Panc1 (cell line): ENCODE measurements at regions not wholly inside any gene's neighbourhood (a gene's known extent, or its start where the extent isn't known, plus 50 kb on each side); places are given as distances from the start of the nearest gene placed in this dataset.

ENCODE experiments used
- ATAC-seq: fragments of 200-7000 bp; cut with Tn5 transposase; 2 replicates; pipeline ENCODE4 v1.9.1; 2020; ENCODE audit warnings: mild to moderate bottlenecking, moderate library complexity
- BruUV-seq: library from RNA; stranded (reverse); fragments of 400-500 nt; replicated peaks from 2 replicates; lab custom pipeline; 2021; lab: Mats Ljungman, UMichigan
- CTCF ChIA-PET: fragments of 300-600 bp; sonication (Branson Sonifier 250); formaldehyde crosslinking; loops from one replicate; lab custom pipeline; 2022; ENCODE audit warnings: antibody characterized with exemption; lab: Charles Lee
- POLR2A ChIA-PET: fragments of 300-600 bp; sonication (Branson Sonifier 250); formaldehyde crosslinking; loops from one replicate; lab custom pipeline; 2022; ENCODE audit warnings: antibody characterized with exemption; lab: Charles Lee
- DNase-seq: peaks from one replicate; pipeline ENCODE4 v3.0.0-alpha.2; 2010; ENCODE audit warnings: low read depth, low spot score
- H3K27ac ChIP-seq: 2 replicates; pipeline ENCODE4 v1.5.1; 2011; ENCODE audit warnings: mild to moderate bottlenecking, low read length, inconsistent platforms
- H3K27me3 ChIP-seq: fragments of 200-500 bp; sonication (Bioruptor generic); 2 replicates; pipeline ENCODE4 v1.6.0; 2014; ENCODE audit warnings: low read length, inconsistent platforms; ENCODE audit not compliant: control insufficient read depth, insufficient read depth
- H3K36me3 ChIP-seq: fragments of 200-500 bp; sonication (Bioruptor generic); 2 replicates; pipeline ENCODE4 v1.5.1; 2014; ENCODE audit warnings: inconsistent platforms, mild to moderate bottlenecking, low read length, moderate library complexity; ENCODE audit not compliant: control insufficient read depth, insufficient read depth
- H3K4me1 ChIP-seq: 2 replicates; pipeline ENCODE4 v1.5.1; 2011; ENCODE audit warnings: inconsistent platforms, mild to moderate bottlenecking, low read length, moderate library complexity; ENCODE audit not compliant: control insufficient read depth, insufficient read depth
- H3K4me3 ChIP-seq, 2 experiments: 2 replicates each; pipeline ENCODE4 v1.5.1; 2011 to 2012; ENCODE audit warnings: low read depth in 2 of 2, low read length in 2 of 2, mild to moderate bottlenecking in 2 of 2, inconsistent platforms in 1 of 2, moderate library complexity in 1 of 2
- H3K9me3 ChIP-seq: fragments of 200-500 bp; sonication (Bioruptor generic); 2 replicates; pipeline ENCODE4 v1.5.1; 2014; ENCODE audit warnings: low read depth, mild to moderate bottlenecking, inconsistent platforms, low read length, moderate library complexity; ENCODE audit not compliant: control insufficient read depth, insufficient read depth
- POLR2AphosphoS5 ChIP-seq: IDR thresholded peaks from 2 replicates; pipeline ENCODE4 v1.6.1; 2012; ENCODE audit warnings: mild to moderate bottlenecking, low read depth, low read length, moderate library complexity
- SIN3A ChIP-seq: IDR thresholded peaks from 2 replicates; pipeline ENCODE4 v1.6.1; 2012; ENCODE audit warnings: low read depth, mild to moderate bottlenecking, low read length, moderate library complexity, borderline replicate concordance; ENCODE audit not compliant: insufficient read depth
- TCF7L2 ChIP-seq: IDR thresholded peaks from 2 replicates; pipeline ENCODE4 v1.6.1; 2011; ENCODE audit warnings: mild to moderate bottlenecking, low read depth, low read length, inconsistent platforms
- in situ Hi-C: cut with HindIII; loops from 2 replicates; pipeline ENCODE4 v1.10.0; 2016; ENCODE audit warnings: low sequenced_read_pairs, low pct_unique_long_range_greater_than_20kb
- intact Hi-C: fragments of 100-400 bp; cut with micrococcal nuclease; formaldehyde crosslinking; loops from one replicate; pipeline ENCODE4 v1.10.0; 2022; ENCODE audit not compliant: unreplicated experiment
- TF ChIP-seq, protein P1 (sequence below), 2 experiments: IDR thresholded peaks; 2 replicates each; pipeline ENCODE4 v1.6.1; 2011 to 2012; ENCODE audit warnings: low read depth in 2 of 2, control low read depth in 1 of 2, low read length in 1 of 2, mild to moderate bottlenecking in 1 of 2, moderate library complexity in 1 of 2; ENCODE audit not compliant: insufficient read depth in 1 of 2
- TF ChIP-seq, protein P2 (sequence below): fragments of 450-650 bp; IDR thresholded peaks from 2 replicates; pipeline ENCODE4 v1.5.1; 2017; ENCODE audit warnings: mild to moderate bottlenecking

DNA sequence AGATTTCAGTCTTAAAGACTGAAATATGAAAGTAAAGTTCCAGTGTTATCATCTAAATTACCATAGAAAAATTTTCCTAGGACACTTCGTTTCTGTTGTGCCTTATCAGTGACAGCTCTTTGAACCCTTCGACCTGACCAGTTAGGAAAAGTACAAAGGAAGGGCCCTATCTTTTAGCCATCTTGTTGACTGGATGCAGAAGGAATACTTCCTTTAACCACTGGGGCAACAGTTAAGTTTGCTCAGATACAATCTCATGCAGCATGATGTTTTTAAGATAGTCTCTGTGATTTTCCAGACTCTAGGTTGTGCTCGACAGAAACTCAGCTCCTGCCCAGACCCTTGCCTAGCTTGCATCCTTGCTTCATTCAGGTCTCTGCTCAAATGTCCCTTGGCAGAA is 210.5 kb upstream of the RPS6KA3 start:
- ChIA-PET CTCF (no interaction called here), POLR2A (no interaction called here)
- Histone ChIP-seq H3K27me3 (no peaks in the 10 kb centered on the region), H3K27ac (no peak overlapping the region), H3K4me1 (no peaks in the 10 kb centered on the region), H3K36me3 (no peaks in the 10 kb centered on the region), H3K4me3 (no peak overlapping the region), H3K9me3 (no peaks in the 10 kb centered on the region)
- in situ Hi-C loops = no loop called here
- intact Hi-C loops = no loop called here
- BruUV-seq = no TSS peak
- TF ChIP-seq, protein P1, sequence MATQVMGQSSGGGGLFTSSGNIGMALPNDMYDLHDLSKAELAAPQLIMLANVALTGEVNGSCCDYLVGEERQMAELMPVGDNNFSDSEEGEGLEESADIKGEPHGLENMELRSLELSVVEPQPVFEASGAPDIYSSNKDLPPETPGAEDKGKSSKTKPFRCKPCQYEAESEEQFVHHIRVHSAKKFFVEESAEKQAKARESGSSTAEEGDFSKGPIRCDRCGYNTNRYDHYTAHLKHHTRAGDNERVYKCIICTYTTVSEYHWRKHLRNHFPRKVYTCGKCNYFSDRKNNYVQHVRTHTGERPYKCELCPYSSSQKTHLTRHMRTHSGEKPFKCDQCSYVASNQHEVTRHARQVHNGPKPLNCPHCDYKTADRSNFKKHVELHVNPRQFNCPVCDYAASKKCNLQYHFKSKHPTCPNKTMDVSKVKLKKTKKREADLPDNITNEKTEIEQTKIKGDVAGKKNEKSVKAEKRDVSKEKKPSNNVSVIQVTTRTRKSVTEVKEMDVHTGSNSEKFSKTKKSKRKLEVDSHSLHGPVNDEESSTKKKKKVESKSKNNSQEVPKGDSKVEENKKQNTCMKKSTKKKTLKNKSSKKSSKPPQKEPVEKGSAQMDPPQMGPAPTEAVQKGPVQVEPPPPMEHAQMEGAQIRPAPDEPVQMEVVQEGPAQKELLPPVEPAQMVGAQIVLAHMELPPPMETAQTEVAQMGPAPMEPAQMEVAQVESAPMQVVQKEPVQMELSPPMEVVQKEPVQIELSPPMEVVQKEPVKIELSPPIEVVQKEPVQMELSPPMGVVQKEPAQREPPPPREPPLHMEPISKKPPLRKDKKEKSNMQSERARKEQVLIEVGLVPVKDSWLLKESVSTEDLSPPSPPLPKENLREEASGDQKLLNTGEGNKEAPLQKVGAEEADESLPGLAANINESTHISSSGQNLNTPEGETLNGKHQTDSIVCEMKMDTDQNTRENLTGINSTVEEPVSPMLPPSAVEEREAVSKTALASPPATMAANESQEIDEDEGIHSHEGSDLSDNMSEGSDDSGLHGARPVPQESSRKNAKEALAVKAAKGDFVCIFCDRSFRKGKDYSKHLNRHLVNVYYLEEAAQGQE (IDR thresholded peaks at IDR 0.05; ENCODE audit: insufficient read depth in 1 of 2, low read depth in 2 of 2, low read length in 1 of 2) = no peak
- no peak for TF ChIP-seq SIN3A
- TF ChIP-seq, protein P2, sequence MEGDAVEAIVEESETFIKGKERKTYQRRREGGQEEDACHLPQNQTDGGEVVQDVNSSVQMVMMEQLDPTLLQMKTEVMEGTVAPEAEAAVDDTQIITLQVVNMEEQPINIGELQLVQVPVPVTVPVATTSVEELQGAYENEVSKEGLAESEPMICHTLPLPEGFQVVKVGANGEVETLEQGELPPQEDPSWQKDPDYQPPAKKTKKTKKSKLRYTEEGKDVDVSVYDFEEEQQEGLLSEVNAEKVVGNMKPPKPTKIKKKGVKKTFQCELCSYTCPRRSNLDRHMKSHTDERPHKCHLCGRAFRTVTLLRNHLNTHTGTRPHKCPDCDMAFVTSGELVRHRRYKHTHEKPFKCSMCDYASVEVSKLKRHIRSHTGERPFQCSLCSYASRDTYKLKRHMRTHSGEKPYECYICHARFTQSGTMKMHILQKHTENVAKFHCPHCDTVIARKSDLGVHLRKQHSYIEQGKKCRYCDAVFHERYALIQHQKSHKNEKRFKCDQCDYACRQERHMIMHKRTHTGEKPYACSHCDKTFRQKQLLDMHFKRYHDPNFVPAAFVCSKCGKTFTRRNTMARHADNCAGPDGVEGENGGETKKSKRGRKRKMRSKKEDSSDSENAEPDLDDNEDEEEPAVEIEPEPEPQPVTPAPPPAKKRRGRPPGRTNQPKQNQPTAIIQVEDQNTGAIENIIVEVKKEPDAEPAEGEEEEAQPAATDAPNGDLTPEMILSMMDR = no peak
- no peak for TF ChIP-seq POLR2AphosphoS5
- no peak for TF ChIP-seq TCF7L2
- DNase-seq = no peak
- ATAC-seq = no peak

DNA sequence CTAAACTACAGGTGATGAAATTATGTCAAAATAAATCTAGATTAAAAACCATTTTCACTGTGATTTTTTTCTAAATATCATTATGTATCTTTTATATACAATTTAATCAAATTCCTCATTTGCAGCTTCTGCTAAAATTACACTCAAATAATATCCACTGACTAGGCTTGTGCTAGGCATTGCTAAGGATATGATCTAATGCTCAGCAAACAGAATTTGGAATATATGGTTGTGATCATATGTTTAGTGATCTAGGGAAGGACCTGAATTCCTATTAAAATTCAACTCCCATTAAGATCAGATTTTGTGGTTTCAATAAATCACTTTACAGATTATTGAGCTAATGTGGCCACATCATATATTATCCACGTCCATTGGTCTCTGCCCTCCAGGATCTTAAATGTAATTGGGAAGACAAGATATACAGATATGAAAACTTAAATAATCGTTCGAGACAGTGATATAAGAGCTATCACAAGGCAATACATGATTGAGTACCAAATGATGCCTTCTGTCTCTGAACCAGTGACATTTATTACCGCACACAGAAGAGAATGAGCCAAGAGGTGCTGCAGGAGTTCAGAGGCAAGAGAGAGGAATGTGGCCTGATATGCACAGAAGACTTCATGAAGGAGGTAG is 206.0 kb upstream of the RPS6KA3 start:
- in situ Hi-C loops = no loop called here
- H3K27me3 ChIP-seq = no peaks in the 10 kb centered on the region
- DNase-seq = no peak
- no peaks in the 10 kb centered on the region for H3K36me3 ChIP-seq
- H3K27ac ChIP-seq = no peak overlapping the region
- ChIA-PET POLR2A (no interaction called here), CTCF (no interaction called here)
- no peaks in the 10 kb centered on the region for H3K9me3 ChIP-seq
- no peak overlapping the region for H3K4me3 ChIP-seq
- TF ChIP-seq TCF7L2 (no peak), SIN3A (no peak), POLR2AphosphoS5 (no peak)
- TF ChIP-seq, protein P2 = no peak
- TF ChIP-seq, protein P1 (IDR thresholded peaks at IDR 0.05; ENCODE audit: insufficient read depth in 1 of 2, low read depth in 2 of 2, low read length in 1 of 2) = no peak
- intact Hi-C loops = no loop called here
- BruUV-seq = no TSS peak
- ATAC-seq = no peak
- no peaks in the 10 kb centered on the region for H3K4me1 ChIP-seq
